GM23338 (cell line): ENCODE measurements at regions not wholly inside any gene's neighbourhood (a gene's known extent, or its start where the extent isn't known, plus 50 kb on each side); places are given as distances from the start of the nearest gene placed in this dataset.

Source experiments
- ATAC-seq: fragments of 200-7000 bp; cut with Tn5 transposase; 3 replicates; pipeline ENCODE4 v1.9.1; 2020
- DNase-seq: peaks from one replicate; pipeline ENCODE4 v3.0.0-alpha.2; 2015; ENCODE audit warnings: low spot score
- H2AFZ ChIP-seq: fragments of 200-600 bp; sonication (generic); 2 replicates; pipeline ENCODE4 v1.8.0; 2016; ENCODE audit warnings: antibody characterized with exemption, mild to moderate bottlenecking, moderate library complexity
- H3F3A ChIP-seq: fragments of 200-600 bp; sonication (generic); replicated peaks from 2 replicates; pipeline ENCODE4 v1.8.0; 2017; ENCODE audit warnings: antibody characterized with exemption, mixed run types, low read depth
- H3K27ac ChIP-seq: fragments of 200-600 bp; sonication (generic); 2 replicates; pipeline ENCODE4 v1.6.1; 2016; ENCODE audit warnings: low read depth
- H3K27me3 ChIP-seq: fragments of 200-600 bp; sonication (generic); 2 replicates; pipeline ENCODE4 v1.8.0; 2016; ENCODE audit warnings: mild to moderate bottlenecking, mixed run types, moderate library complexity; ENCODE audit not compliant: insufficient read depth
- H3K36me3 ChIP-seq: fragments of 200-600 bp; sonication (generic); 2 replicates; pipeline ENCODE4 v1.8.0; 2016; ENCODE audit warnings: mild to moderate bottlenecking; ENCODE audit not compliant: insufficient read depth
- H3K4me1 ChIP-seq: fragments of 200-600 bp; sonication (generic); 2 replicates; pipeline ENCODE4 v1.8.0; 2016; ENCODE audit warnings: mild to moderate bottlenecking, moderate library complexity; ENCODE audit not compliant: insufficient read depth
- H3K4me2 ChIP-seq: fragments of 200-600 bp; sonication (generic); 2 replicates; pipeline ENCODE4 v1.7.1; 2017; ENCODE audit warnings: mixed run types
- H3K4me3 ChIP-seq: fragments of 200-600 bp; sonication (generic); 2 replicates; pipeline ENCODE4 v1.6.1; 2016; ENCODE audit warnings: mixed run types
- H3K79me2 ChIP-seq: fragments of 200-600 bp; sonication (generic); replicated peaks from 2 replicates; pipeline ENCODE4 v1.8.0; 2017; ENCODE audit warnings: mild to moderate bottlenecking; ENCODE audit not compliant: insufficient read depth
- H3K9me2 ChIP-seq: fragments of 200-600 bp; sonication (generic); 2 replicates; pipeline ENCODE4 v1.8.0; 2017; ENCODE audit not compliant: insufficient read depth
- H4K20me1 ChIP-seq: fragments of 200-600 bp; sonication (generic); replicated peaks from 2 replicates; pipeline ENCODE4 v1.8.0; 2017; ENCODE audit warnings: mild to moderate bottlenecking; ENCODE audit not compliant: insufficient read depth
- H3K27ac Mint-ChIP-seq: 2 replicates; pipeline ENCODE4 v1.8.0; 2020; ENCODE audit warnings: inconsistent platforms, mild to moderate bottlenecking, moderate library complexity, mixed read lengths
- H3K27me3 Mint-ChIP-seq: 3 replicates; pipeline ENCODE4 v1.8.0; 2022; ENCODE audit warnings: low read depth, mild to moderate bottlenecking, moderate library complexity, mixed read lengths, inconsistent platforms; ENCODE audit not compliant: insufficient read depth, poor library complexity
- H3K36me3 Mint-ChIP-seq: 3 replicates; pipeline ENCODE4 v1.8.0; 2021; ENCODE audit warnings: low read depth, mild to moderate bottlenecking, inconsistent platforms, moderate library complexity, mixed read lengths
- H3K4me1 Mint-ChIP-seq: 3 replicates; pipeline ENCODE4 v1.8.0; 2020; ENCODE audit warnings: mild to moderate bottlenecking, inconsistent platforms, mixed read lengths
- H3K4me3 Mint-ChIP-seq: 3 replicates; pipeline ENCODE4 v1.8.0; 2021; ENCODE audit warnings: moderate library complexity, mild to moderate bottlenecking, inconsistent platforms, mixed read lengths
- H3K9me3 Mint-ChIP-seq: 3 replicates; pipeline ENCODE4 v1.8.0; 2020; ENCODE audit warnings: moderate library complexity, mild to moderate bottlenecking, inconsistent platforms, mixed read lengths
- CREB1 ChIP-seq: fragments of 250-450 bp; sonication (Bioruptor Pico); IDR thresholded peaks from 2 replicates; pipeline ENCODE4 v1.5.0; 2020; ENCODE audit warnings: low read depth, mild to moderate bottlenecking, moderate library complexity
- EZH2phosphoT487 ChIP-seq: fragments of 200-600 bp; sonication (generic); IDR thresholded peaks from one replicate; pipeline ENCODE4 v1.8.1; 2018; ENCODE audit warnings: antibody characterized with exemption; ENCODE audit not compliant: unreplicated experiment
- JUNB ChIP-seq: IDR thresholded peaks from one replicate; pipeline ENCODE4 v1.6.1; 2016; ENCODE audit warnings: antibody characterized with exemption; ENCODE audit not compliant: unreplicated experiment
- NANOG ChIP-seq: IDR thresholded peaks from 2 replicates; pipeline ENCODE4 v1.6.1; 2016; ENCODE audit warnings: antibody characterized with exemption, borderline replicate concordance
- POLR2AphosphoS5 ChIP-seq: IDR thresholded peaks from 2 replicates; pipeline ENCODE4 v1.6.1; 2016; ENCODE audit warnings: antibody characterized with exemption, low read depth
- ZNF114 ChIP-seq: fragments of 250-450 bp; sonication (Bioruptor Pico); IDR thresholded peaks from 2 replicates; pipeline ENCODE4 v1.5.0; 2020; ENCODE audit warnings: mild to moderate bottlenecking, moderate library complexity
- ZNF331 ChIP-seq: fragments of 250-450 bp; sonication (Bioruptor Pico); IDR thresholded peaks from 2 replicates; pipeline ENCODE4 v1.5.0; 2020; ENCODE audit warnings: low read depth, mild to moderate bottlenecking, moderate library complexity
- TF ChIP-seq, protein P1 (sequence below): fragments of 250-450 bp; sonication (Bioruptor Pico); IDR thresholded peaks from 2 replicates; pipeline ENCODE4 v1.5.0; 2020; ENCODE audit warnings: mild to moderate bottlenecking, moderate library complexity
- TF ChIP-seq, protein P2 (sequence below), 2 experiments: fragments of 200-600 bp in 1 of 2; sonication (generic) in 1 of 2; conservative IDR thresholded peaks; 2 replicates each; pipeline versions ENCODE4 v1.5.1 to v1.6.1; 2016 to 2017; ENCODE audit warnings: antibody characterized with exemption in 2 of 2, low read depth in 2 of 2, mild to moderate bottlenecking in 2 of 2, moderate library complexity in 1 of 2

DNA sequence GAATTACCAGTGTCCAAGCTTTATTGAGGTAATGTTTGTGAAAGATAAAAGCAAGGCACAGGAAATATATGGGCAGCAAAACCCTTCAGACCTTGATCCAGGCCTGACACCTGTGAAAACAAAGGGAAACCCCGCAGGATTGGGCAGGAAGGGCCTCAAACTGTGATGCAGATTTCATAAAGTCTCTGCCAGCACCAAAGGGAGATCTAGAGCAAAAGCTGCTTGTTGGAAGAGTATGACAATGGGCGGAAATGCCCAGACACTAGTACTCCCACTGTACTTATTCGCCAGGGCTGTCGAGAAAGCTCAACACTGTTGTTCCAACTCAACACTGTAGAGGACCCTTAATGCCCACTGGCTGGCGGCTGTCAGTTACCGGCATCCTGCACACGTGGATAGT, 207.9 kb downstream of the CD47 start (continued):
- TF ChIP-seq, protein P1, sequence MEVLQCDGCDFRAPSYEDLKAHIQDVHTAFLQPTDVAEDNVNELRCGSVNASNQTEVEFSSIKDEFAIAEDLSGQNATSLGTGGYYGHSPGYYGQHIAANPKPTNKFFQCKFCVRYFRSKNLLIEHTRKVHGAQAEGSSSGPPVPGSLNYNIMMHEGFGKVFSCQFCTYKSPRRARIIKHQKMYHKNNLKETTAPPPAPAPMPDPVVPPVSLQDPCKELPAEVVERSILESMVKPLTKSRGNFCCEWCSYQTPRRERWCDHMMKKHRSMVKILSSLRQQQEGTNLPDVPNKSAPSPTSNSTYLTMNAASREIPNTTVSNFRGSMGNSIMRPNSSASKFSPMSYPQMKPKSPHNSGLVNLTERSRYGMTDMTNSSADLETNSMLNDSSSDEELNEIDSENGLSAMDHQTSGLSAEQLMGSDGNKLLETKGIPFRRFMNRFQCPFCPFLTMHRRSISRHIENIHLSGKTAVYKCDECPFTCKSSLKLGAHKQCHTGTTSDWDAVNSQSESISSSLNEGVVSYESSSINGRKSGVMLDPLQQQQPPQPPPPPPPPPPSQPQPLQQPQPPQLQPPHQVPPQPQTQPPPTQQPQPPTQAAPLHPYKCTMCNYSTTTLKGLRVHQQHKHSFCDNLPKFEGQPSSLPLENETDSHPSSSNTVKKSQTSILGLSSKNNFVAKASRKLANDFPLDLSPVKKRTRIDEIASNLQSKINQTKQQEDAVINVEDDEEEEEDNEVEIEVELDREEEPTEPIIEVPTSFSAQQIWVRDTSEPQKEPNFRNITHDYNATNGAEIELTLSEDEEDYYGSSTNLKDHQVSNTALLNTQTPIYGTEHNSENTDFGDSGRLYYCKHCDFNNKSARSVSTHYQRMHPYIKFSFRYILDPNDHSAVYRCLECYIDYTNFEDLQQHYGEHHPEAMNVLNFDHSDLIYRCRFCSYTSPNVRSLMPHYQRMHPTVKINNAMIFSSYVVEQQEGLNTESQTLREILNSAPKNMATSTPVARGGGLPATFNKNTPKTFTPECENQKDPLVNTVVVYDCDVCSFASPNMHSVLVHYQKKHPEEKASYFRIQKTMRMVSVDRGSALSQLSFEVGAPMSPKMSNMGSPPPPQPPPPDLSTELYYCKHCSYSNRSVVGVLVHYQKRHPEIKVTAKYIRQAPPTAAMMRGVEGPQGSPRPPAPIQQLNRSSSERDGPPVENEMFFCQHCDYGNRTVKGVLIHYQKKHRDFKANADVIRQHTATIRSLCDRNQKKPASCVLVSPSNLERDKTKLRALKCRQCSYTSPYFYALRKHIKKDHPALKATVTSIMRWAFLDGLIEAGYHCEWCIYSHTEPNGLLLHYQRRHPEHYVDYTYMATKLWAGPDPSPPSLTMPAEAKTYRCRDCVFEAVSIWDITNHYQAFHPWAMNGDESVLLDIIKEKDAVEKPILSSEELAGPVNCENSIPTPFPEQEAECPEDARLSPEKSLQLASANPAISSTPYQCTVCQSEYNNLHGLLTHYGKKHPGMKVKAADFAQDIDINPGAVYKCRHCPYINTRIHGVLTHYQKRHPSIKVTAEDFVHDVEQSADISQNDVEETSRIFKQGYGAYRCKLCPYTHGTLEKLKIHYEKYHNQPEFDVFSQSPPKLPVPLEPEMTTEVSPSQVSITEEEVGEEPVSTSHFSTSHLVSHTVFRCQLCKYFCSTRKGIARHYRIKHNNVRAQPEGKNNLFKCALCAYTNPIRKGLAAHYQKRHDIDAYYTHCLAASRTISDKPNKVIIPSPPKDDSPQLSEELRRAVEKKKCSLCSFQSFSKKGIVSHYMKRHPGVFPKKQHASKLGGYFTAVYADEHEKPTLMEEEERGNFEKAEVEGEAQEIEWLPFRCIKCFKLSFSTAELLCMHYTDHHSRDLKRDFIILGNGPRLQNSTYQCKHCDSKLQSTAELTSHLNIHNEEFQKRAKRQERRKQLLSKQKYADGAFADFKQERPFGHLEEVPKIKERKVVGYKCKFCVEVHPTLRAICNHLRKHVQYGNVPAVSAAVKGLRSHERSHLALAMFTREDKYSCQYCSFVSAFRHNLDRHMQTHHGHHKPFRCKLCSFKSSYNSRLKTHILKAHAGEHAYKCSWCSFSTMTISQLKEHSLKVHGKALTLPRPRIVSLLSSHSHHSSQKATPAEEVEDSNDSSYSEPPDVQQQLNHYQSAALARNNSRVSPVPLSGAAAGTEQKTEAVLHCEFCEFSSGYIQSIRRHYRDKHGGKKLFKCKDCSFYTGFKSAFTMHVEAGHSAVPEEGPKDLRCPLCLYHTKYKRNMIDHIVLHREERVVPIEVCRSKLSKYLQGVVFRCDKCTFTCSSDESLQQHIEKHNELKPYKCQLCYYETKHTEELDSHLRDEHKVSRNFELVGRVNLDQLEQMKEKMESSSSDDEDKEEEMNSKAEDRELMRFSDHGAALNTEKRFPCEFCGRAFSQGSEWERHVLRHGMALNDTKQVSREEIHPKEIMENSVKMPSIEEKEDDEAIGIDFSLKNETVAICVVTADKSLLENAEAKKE, result no peak
- TF ChIP-seq ZNF331 (CRISPR knock-in tag) (no peak), ZNF114 (no peak), CREB1 (CRISPR knock-in tag) (no peak), EZH2phosphoT487 (no peak)

DNA sequence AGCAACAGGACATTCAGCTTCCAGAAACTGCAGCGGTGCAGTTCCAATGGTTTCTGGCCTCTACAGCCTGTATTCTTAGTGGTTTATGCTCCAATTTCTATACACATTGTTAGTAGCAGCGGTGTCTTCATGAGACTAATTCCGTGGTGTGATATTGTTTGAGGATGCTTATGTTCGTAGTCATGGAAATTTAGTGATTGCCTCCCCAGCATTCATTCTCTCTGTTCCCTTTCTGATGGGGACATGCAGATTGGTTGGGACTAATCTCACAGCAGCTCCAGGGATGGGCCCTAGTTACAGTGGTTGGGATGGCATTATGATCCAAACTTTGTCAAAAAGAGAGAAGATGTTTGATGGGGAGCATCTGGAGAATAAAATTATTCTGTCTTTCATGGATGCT, 208.6 kb downstream of the CD47 start:
- ATAC-seq (no peak), DNase-seq (no peak)
- Mint-ChIP-seq H3K36me3 (no peaks in the 10 kb centered on the region), H3K9me3 (no peaks in the 10 kb centered on the region), H3K4me3 (no peak overlapping the region), H3K4me1 (peaks cover 9% of the 10 kb centered on the region), H3K27me3 (no peaks in the 10 kb centered on the region), H3K27ac (no peak overlapping the region)
- H3K79me2 ChIP-seq, result no peaks in the 10 kb centered on the region
- no peak overlapping the region for H3K4me2 ChIP-seq
- no peaks in the 10 kb centered on the region for H4K20me1 ChIP-seq
- no peak overlapping the region for H3K27ac ChIP-seq
- H3F3A ChIP-seq, result no peaks in the 10 kb centered on the region
- no peak overlapping the region for H3K4me3 ChIP-seq
- 0 out of 2 replicates have a peak, but pooled peaks cover 7% of the 10 kb centered on the region for H3K4me1 ChIP-seq
- H3K9me2 ChIP-seq, result no peaks in the 10 kb centered on the region
- H3K36me3 ChIP-seq, result no peaks in the 10 kb centered on the region
- peak overlapping the region; percentile 38; the same call in 1 of the 2 replicates for H2AFZ ChIP-seq
- no peaks in the 10 kb centered on the region for H3K27me3 ChIP-seq
- TF ChIP-seq POLR2AphosphoS5, result no peak
- no peak for TF ChIP-seq EZH2phosphoT487
- TF ChIP-seq, protein P2, sequence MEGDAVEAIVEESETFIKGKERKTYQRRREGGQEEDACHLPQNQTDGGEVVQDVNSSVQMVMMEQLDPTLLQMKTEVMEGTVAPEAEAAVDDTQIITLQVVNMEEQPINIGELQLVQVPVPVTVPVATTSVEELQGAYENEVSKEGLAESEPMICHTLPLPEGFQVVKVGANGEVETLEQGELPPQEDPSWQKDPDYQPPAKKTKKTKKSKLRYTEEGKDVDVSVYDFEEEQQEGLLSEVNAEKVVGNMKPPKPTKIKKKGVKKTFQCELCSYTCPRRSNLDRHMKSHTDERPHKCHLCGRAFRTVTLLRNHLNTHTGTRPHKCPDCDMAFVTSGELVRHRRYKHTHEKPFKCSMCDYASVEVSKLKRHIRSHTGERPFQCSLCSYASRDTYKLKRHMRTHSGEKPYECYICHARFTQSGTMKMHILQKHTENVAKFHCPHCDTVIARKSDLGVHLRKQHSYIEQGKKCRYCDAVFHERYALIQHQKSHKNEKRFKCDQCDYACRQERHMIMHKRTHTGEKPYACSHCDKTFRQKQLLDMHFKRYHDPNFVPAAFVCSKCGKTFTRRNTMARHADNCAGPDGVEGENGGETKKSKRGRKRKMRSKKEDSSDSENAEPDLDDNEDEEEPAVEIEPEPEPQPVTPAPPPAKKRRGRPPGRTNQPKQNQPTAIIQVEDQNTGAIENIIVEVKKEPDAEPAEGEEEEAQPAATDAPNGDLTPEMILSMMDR (conservative IDR thresholded peaks at IDR 0.05; ENCODE audit: low read depth in 2 of 2), result no peak
- no peak for TF ChIP-seq NANOG
- TF ChIP-seq, protein P1, result no peak
- no peak for TF ChIP-seq CREB1 (CRISPR knock-in tag)
- no peak for TF ChIP-seq JUNB
